ENCODE measurements at regions not wholly inside any gene's neighbourhood (a gene's known extent, or its start where the extent isn't known, plus 50 kb on each side); places are given as distances from the start of the nearest gene placed in this dataset.

DNA sequence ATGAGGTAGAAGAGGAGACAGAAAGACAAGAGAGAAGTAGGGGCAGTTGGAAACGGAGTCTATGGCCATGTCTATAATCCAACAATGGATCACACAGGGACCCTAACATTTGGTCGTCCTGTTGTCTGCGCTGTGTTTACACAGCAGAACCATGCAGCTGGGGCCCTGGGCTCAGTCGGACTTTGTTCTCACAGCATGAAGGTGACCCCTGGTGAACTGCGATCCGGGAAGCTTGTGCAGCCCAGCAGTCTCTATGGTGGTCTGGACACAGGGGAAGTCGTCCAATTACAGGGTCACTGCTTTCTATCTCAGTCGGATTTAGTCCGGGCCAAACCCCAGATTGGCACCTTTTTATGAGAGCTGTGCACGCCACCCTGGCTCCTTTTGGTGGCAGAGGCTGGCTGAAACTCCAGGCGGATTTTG, 153.6 kb downstream of the FOXA2 start (continued):
- TF ChIP-seq LRRFIP1 (CRISPR knock-in tag; conservative IDR thresholded peaks at IDR 0.05) (no peak), ZKSCAN1 (IDR thresholded peaks at IDR 0.05; ENCODE audit: low read length) (peak; percentile 56; the same call in 1 of the 2 replicates), NFKB2 (CRISPR knock-in tag; IDR thresholded peaks at IDR 0.05; ENCODE audit: borderline replicate concordance) (peak; percentile 70; the same call in 1 of the 2 replicates), HIVEP1 (CRISPR knock-in tag; IDR thresholded peaks at IDR 0.05) (no peak; the same call in none of the 2 replicates), ZNF432 (CRISPR knock-in tag; IDR thresholded peaks at IDR 0.05; ENCODE audit: borderline replicate concordance) (no peak), PCBP2 (optimal IDR thresholded peaks at IDR 0.05; ENCODE audit: low read depth, low read length, poor library complexity, severe bottlenecking) (no peak), NCOA5 (CRISPR knock-in tag; IDR thresholded peaks at IDR 0.05) (no peak), SP4 (CRISPR knock-in tag; IDR thresholded peaks at IDR 0.05) (no peak; the same call in none of the 2 replicates), NFYC (CRISPR knock-in tag; IDR thresholded peaks at IDR 0.05) (peak; percentile 44), ZNF225 (CRISPR knock-in tag; IDR thresholded peaks at IDR 0.05) (peak; percentile 82; the same call in 1 of the 2 replicates), FOSL2 (CRISPR knock-in tag; IDR thresholded peaks at IDR 0.05) (peak; percentile 89), TMF1 (CRISPR knock-in tag; IDR thresholded peaks at IDR 0.05; ENCODE audit: low read depth) (peak; percentile 84; the same call in 1 of the 2 replicates), ZNF256 (CRISPR knock-in tag; conservative IDR thresholded peaks at IDR 0.05) (0 out of 2 replicates have a peak, but pooled peaks have one; percentile 72), RCOR2 (CRISPR knock-in tag; IDR thresholded peaks at IDR 0.05) (peak; percentile 95), NFATC3 (CRISPR knock-in tag; IDR thresholded peaks at IDR 0.05) (no peak; the same call in 1 of the 2 replicates), MLLT10 (CRISPR knock-in tag; IDR thresholded peaks at IDR 0.05) (no peak), AHR (CRISPR knock-in tag; IDR thresholded peaks at IDR 0.05) (0 out of 2 replicates have a peak, but pooled peaks have one; percentile 57), NPAS2 (CRISPR knock-in tag; IDR thresholded peaks at IDR 0.05; ENCODE audit: borderline replicate concordance) (no peak), KDM5B (CRISPR knock-in tag; IDR thresholded peaks at IDR 0.05; ENCODE audit: borderline replicate concordance) (peak; percentile 94), SMC3 (IDR thresholded peaks at IDR 0.05; ENCODE audit: low read length) (no peak), ZNF766 (CRISPR knock-in tag; IDR thresholded peaks at IDR 0.05; ENCODE audit: borderline replicate concordance) (peak; percentile 77; the same call in 1 of the 2 replicates), HOXD1 (CRISPR knock-in tag; IDR thresholded peaks at IDR 0.05) (peak; percentile 92), MED1 (CRISPR knock-in tag; IDR thresholded peaks at IDR 0.05) (peak; percentile 98), RFX5 (IDR thresholded peaks at IDR 0.05; ENCODE audit: low read depth, low read length) (no peak), KLF13 (CRISPR knock-in tag; IDR thresholded peaks at IDR 0.05) (0 out of 2 replicates have a peak, but pooled peaks have one; percentile 56), ARID2 (CRISPR knock-in tag; IDR thresholded peaks at IDR 0.05; ENCODE audit: borderline replicate concordance) (peak; percentile 95), ZSCAN31 (CRISPR knock-in tag; IDR thresholded peaks at IDR 0.05; ENCODE audit: low read depth) (no peak)
- TF ChIP-seq, protein P1, sequence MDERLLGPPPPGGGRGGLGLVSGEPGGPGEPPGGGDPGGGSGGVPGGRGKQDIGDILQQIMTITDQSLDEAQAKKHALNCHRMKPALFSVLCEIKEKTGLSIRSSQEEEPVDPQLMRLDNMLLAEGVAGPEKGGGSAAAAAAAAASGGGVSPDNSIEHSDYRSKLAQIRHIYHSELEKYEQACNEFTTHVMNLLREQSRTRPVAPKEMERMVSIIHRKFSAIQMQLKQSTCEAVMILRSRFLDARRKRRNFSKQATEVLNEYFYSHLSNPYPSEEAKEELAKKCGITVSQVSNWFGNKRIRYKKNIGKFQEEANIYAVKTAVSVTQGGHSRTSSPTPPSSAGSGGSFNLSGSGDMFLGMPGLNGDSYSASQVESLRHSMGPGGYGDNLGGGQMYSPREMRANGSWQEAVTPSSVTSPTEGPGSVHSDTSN (CRISPR knock-in tag; IDR thresholded peaks at IDR 0.05): no peak
- TF ChIP-seq, protein P2, sequence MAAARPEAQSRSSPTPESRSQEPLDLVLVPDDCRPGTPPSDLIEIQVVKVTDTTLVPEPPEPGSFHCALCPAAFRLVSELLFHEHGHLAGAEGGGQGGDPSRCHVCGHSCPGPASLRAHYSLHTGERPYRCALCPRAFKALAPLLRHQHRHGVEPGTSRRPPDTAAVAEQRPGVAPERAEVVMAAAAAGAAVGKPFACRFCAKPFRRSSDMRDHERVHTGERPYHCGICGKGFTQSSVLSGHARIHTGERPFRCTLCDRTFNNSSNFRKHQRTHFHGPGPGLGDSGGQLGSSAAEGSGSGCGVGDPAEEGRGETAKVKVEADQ (CRISPR knock-in tag; IDR thresholded peaks at IDR 0.05; ENCODE audit: borderline replicate concordance): peak; percentile 94

All from HepG2 (cell line).